GM12878 (cell line): ENCODE measurements at regions not wholly inside any gene's neighbourhood (a gene's known extent, or its start where the extent isn't known, plus 50 kb on each side); places are given as distances from the start of the nearest gene placed in this dataset.
"Not testable (repeated sequence)": the region's sequence is repeated elsewhere in the genome, so short reads cannot be mapped to it uniquely, and the experiment has no call there.

Experiments
- BCL11A ChIP-seq: IDR thresholded peaks from 2 replicates; pipeline ENCODE4 v1.6.1; 2011; ENCODE audit warnings: low read depth, low read length
- CHD2 ChIP-seq: IDR thresholded peaks from 2 replicates; pipeline ENCODE4 v1.6.1; 2011; ENCODE audit warnings: low read depth, low read length, improper control_type of control experiment, borderline replicate concordance
- EZH2 ChIP-seq: IDR thresholded peaks from 2 replicates; pipeline ENCODE4 v1.6.1; 2012; ENCODE audit warnings: low read depth, mild to moderate bottlenecking, control low read depth, inconsistent platforms, low read length, borderline replicate concordance; ENCODE audit not compliant: control insufficient read depth
- HCFC1 ChIP-seq: fragments of 150-350 bp; IDR thresholded peaks from 2 replicates; pipeline ENCODE4 v1.6.1; 2014; ENCODE audit warnings: low read length
- HDAC2 ChIP-seq: fragments of 200-600 bp; sonication (generic); IDR thresholded peaks from 2 replicates; pipeline ENCODE4 v1.6.1; 2017
- KDM1A ChIP-seq: fragments of 200-600 bp; sonication (generic); IDR thresholded peaks from 2 replicates; pipeline ENCODE4 v1.6.1; 2016; ENCODE audit warnings: borderline replicate concordance
- NFYA ChIP-seq: IDR thresholded peaks from 2 replicates; pipeline ENCODE4 v1.6.1; 2011; ENCODE audit warnings: low read depth, mild to moderate bottlenecking, low read length, improper control_type of control experiment, borderline replicate concordance
- PAX8 ChIP-seq: fragments of 450-650 bp; IDR thresholded peaks from 2 replicates; pipeline ENCODE4 v1.6.1; 2017; ENCODE audit warnings: mild to moderate bottlenecking, moderate library complexity
- POLR2AphosphoS5 ChIP-seq: IDR thresholded peaks from 2 replicates; pipeline ENCODE4 v1.6.1; 2011; ENCODE audit warnings: mild to moderate bottlenecking, low read length, inconsistent platforms
- USF2 ChIP-seq: IDR thresholded peaks from 2 replicates; pipeline ENCODE4 v1.6.1; 2011; ENCODE audit warnings: low read depth, low read length, improper control_type of control experiment, borderline replicate concordance
- ZNF274 ChIP-seq: IDR thresholded peaks from one replicate; pipeline ENCODE4 v1.8.0; 2011; ENCODE audit not compliant: insufficient read length, insufficient read depth
- TF ChIP-seq, protein P1 (sequence below), 3 experiments: IDR thresholded peaks in 2 of 3; conservative IDR thresholded peaks in 1 of 3; 2 replicates each; pipeline ENCODE4 v1.5.1; 2011; ENCODE audit warnings: low read depth in 3 of 3, low read length in 3 of 3, mild to moderate bottlenecking in 3 of 3, control low read depth in 2 of 3, moderate library complexity in 2 of 3, inconsistent platforms in 1 of 3, mixed read lengths in 1 of 3; ENCODE audit not compliant: control insufficient read depth in 2 of 3, insufficient read depth in 1 of 3; ENCODE audit errors: extremely low read depth in 1 of 3
- TF ChIP-seq, protein P2 (sequence below): fragments of 450-650 bp; IDR thresholded peaks from 2 replicates; pipeline ENCODE4 v1.6.1; 2016; ENCODE audit warnings: mild to moderate bottlenecking, moderate library complexity, borderline replicate concordance

DNA sequence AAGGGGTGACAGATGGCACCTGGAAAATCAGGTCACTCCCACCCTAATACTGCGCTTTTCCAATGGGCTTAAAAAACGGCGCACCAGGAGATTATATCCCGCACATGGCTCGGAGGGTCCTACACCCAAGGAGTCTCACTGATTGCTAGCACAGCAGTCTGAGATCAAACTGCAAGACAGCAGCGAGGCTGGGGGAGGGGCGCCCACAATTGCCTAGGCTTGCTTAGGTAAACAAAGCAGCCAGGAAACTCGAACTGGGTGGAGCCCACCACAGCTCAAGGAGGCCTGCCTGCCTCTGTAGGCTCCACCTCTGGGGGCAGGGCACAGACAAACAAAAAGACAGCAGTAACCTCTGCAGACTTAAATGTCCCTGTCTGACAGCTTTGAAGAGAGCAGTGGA lies 205.7 kb upstream of the HTR1E start:
- not testable (repeated sequence) for TF ChIP-seq PAX8, BCL11A, KDM1A, HDAC2, USF2, CHD2, POLR2AphosphoS5, HCFC1, NFYA, ZNF274, EZH2
- TF ChIP-seq, protein P1, sequence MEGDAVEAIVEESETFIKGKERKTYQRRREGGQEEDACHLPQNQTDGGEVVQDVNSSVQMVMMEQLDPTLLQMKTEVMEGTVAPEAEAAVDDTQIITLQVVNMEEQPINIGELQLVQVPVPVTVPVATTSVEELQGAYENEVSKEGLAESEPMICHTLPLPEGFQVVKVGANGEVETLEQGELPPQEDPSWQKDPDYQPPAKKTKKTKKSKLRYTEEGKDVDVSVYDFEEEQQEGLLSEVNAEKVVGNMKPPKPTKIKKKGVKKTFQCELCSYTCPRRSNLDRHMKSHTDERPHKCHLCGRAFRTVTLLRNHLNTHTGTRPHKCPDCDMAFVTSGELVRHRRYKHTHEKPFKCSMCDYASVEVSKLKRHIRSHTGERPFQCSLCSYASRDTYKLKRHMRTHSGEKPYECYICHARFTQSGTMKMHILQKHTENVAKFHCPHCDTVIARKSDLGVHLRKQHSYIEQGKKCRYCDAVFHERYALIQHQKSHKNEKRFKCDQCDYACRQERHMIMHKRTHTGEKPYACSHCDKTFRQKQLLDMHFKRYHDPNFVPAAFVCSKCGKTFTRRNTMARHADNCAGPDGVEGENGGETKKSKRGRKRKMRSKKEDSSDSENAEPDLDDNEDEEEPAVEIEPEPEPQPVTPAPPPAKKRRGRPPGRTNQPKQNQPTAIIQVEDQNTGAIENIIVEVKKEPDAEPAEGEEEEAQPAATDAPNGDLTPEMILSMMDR (IDR thresholded peaks at IDR 0.05 in 2 of 3, conservative IDR thresholded peaks at IDR 0.05 in 1 of 3; ENCODE audit: control insufficient read depth in 2 of 3, extremely low read depth in 1 of 3, insufficient read depth in 1 of 3, low read depth in 3 of 3, low read length in 3 of 3): not testable (repeated sequence)
- TF ChIP-seq, protein P2, sequence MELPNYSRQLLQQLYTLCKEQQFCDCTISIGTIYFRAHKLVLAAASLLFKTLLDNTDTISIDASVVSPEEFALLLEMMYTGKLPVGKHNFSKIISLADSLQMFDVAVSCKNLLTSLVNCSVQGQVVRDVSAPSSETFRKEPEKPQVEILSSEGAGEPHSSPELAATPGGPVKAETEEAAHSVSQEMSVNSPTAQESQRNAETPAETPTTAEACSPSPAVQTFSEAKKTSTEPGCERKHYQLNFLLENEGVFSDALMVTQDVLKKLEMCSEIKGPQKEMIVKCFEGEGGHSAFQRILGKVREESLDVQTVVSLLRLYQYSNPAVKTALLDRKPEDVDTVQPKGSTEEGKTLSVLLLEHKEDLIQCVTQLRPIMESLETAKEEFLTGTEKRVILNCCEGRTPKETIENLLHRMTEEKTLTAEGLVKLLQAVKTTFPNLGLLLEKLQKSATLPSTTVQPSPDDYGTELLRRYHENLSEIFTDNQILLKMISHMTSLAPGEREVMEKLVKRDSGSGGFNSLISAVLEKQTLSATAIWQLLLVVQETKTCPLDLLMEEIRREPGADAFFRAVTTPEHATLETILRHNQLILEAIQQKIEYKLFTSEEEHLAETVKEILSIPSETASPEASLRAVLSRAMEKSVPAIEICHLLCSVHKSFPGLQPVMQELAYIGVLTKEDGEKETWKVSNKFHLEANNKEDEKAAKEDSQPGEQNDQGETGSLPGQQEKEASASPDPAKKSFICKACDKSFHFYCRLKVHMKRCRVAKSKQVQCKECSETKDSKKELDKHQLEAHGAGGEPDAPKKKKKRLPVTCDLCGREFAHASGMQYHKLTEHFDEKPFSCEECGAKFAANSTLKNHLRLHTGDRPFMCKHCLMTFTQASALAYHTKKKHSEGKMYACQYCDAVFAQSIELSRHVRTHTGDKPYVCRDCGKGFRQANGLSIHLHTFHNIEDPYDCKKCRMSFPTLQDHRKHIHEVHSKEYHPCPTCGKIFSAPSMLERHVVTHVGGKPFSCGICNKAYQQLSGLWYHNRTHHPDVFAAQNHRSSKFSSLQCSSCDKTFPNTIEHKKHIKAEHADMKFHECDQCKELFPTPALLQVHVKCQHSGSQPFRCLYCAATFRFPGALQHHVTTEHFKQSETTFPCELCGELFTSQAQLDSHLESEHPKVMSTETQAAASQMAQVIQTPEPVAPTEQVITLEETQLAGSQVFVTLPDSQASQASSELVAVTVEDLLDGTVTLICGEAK: not testable (repeated sequence)
